Tibial nerve (tissue), 4 donors: ENCODE measurements at regions not wholly inside any gene's neighbourhood (a gene's known extent, or its start where the extent isn't known, plus 50 kb on each side); places are given as distances from the start of the nearest gene placed in this dataset.
A peak's percentile ranks its signal among the peaks of the same experiment; 100 is the strongest.
"Not testable (repeated sequence)": the region's sequence is repeated elsewhere in the genome, so short reads cannot be mapped to it uniquely, and the experiment has no call there.

Experiments used
- DNase-seq, 2 donors: peaks; one replicate each; pipeline ENCODE4 v3.0.0-alpha.2; 2019; ENCODE audit warnings: low spot score in 2 of 2
- H3K27ac ChIP-seq, 4 donors: fragments of 200-600 bp; sonication (generic) in 3 of 4; one replicate each; pipeline ENCODE4 v1.5.1; 2017 to 2019; ENCODE audit warnings: mild to moderate bottlenecking in 1 of 4
- H3K27me3 ChIP-seq, 2 donors: fragments of 200-600 bp; sonication (generic) in 1 of 2; one replicate each; pipeline versions ENCODE4 v1.5.1 to v1.6.0; 2017 to 2019
- H3K36me3 ChIP-seq, 3 donors: fragments of 200-600 bp; sonication (generic); one replicate each; pipeline ENCODE4 v1.5.1; 2018 to 2019
- H3K4me1 ChIP-seq, 4 donors: fragments of 200-600 bp; sonication (generic) in 3 of 4; one replicate each; pipeline ENCODE4 v1.5.1; 2017 to 2019
- H3K4me3 ChIP-seq, 4 donors: fragments of 200-600 bp; sonication (generic) in 3 of 4; one replicate each; pipeline ENCODE4 v1.5.1; 2017 to 2019; ENCODE audit warnings: mild to moderate bottlenecking in 1 of 4, moderate library complexity in 1 of 4
- H3K9me3 ChIP-seq, 4 donors: fragments of 200-600 bp; sonication (generic) in 3 of 4; one replicate each; pipeline ENCODE4 v1.5.1; 2017 to 2019
- CTCF ChIP-seq, 5 experiments: fragments of 200-600 bp in 3 of 5; fragments of 450-650 bp in 2 of 5; sonication (generic) in 3 of 5; IDR thresholded peaks; one replicate each; pipeline ENCODE4 v1.5.1; 2016 to 2019; ENCODE audit warnings: antibody characterized with exemption in 5 of 5, mild to moderate bottlenecking in 3 of 5, moderate library complexity in 2 of 5
- EP300 ChIP-seq, 2 donors: sonication (generic); formaldehyde crosslinking; IDR thresholded peaks; one replicate each; pipeline ENCODE4 v1.6.1; 2017; ENCODE audit warnings: antibody characterized with exemption in 2 of 2, mild to moderate bottlenecking in 1 of 2
- POLR2A ChIP-seq, 2 donors: fragments of 450-650 bp; IDR thresholded peaks; one replicate each; pipeline ENCODE4 v1.6.1; 2017; ENCODE audit warnings: antibody characterized with exemption in 2 of 2, mild to moderate bottlenecking in 2 of 2, moderate library complexity in 2 of 2
- WGBS, 2 donors: methylation state at CpG; one replicate each; pipeline ENCODE4 v1.1.5; 2018; 5-methylcytosine and 5-hydroxymethylcytosine counted together

- H3K27ac ChIP-seq, H3K9me3 ChIP-seq, H3K4me3 ChIP-seq, DNase-seq, H3K36me3 ChIP-seq, H3K4me1 ChIP-seq: not testable (repeated sequence)
- 7 to 12% methylated on average over 10 of the region's 10 CpGs for WGBS, 2 donors
- peaks cover 0 to 54% of the 10 kb centered on the region in 2 donors for H3K27me3 ChIP-seq
These were observed 498.4 kb downstream of the PRIM2 start for GRCh38 chr6:57815826-57816225.

- not testable (repeated sequence) for H3K9me3 ChIP-seq, DNase-seq, H3K4me1 ChIP-seq, H3K27ac ChIP-seq, H3K36me3 ChIP-seq
- Histone ChIP-seq H3K27me3 (peaks cover 0 to 50% of the 10 kb centered on the region in 2 donors), H3K4me3 (peak overlapping the region in 1 of 4 donors; percentile 24)
- WGBS, 2 donors: 0 to 1% methylated on average over 11 to 12 of the region's 21 CpGs
These were observed 503.9 kb downstream of the PRIM2 start for GRCh38 chr6:57821325-57821724.

GRCh38 chr6:57822448-57822847 is 505.0 kb downstream of the PRIM2 start:
- Histone ChIP-seq H3K27me3 (peaks cover 0 to 43% of the 10 kb centered on the region in 2 donors), H3K4me3 (peak overlapping the region in 1 of 4 donors; percentile 13)
- DNase-seq, H3K27ac ChIP-seq, H3K9me3 ChIP-seq, H3K36me3 ChIP-seq, H3K4me1 ChIP-seq: not testable (repeated sequence)
- WGBS, 2 donors: 5 to 7% methylated on average over 19 of the region's 19 CpGs

- Histone ChIP-seq H3K4me3 (peak overlapping the region in 1 of 4 donors; percentile 13), H3K9me3 (no peaks in the 10 kb centered on the region), H3K27ac (no peak overlapping the region), H3K4me1 (peaks cover 0 to 9% (median 2%) of the 10 kb centered on the region in 4 donors), H3K36me3 (no peaks in the 10 kb centered on the region), H3K27me3 (peaks cover 0 to 38% of the 10 kb centered on the region in 2 donors)
- 7 to 9% methylated on average over 27 of the region's 27 CpGs for WGBS, 2 donors
- TF ChIP-seq CTCF (IDR thresholded peaks at IDR 0.05): no peak
- no peak for TF ChIP-seq EP300 (IDR thresholded peaks at IDR 0.05)
- no peak for TF ChIP-seq POLR2A (IDR thresholded peaks at IDR 0.05)
- DNase-seq: no peak
These were observed 505.5 kb downstream of the PRIM2 start for GRCh38 chr6:57822896-57823358.

- WGBS, 2 donors: 64 to 68% methylated on average over 9 of the region's 9 CpGs
- H3K27ac ChIP-seq, H3K27me3 ChIP-seq, DNase-seq, H3K4me1 ChIP-seq, H3K4me3 ChIP-seq, H3K9me3 ChIP-seq, H3K36me3 ChIP-seq: not testable (repeated sequence)
These were observed 520.3 kb downstream of the PRIM2 start for GRCh38 chr6:57837622-57838209.

- H3K4me3 ChIP-seq, H3K27ac ChIP-seq, DNase-seq, H3K9me3 ChIP-seq, H3K36me3 ChIP-seq, H3K27me3 ChIP-seq, H3K4me1 ChIP-seq: not testable (repeated sequence)
- 86% methylated on average over 6 of the region's 6 CpGs for WGBS, 2 donors
These were observed 524.1 kb downstream of the PRIM2 start for GRCh38 chr6:57841551-57841950.

GRCh38 chr6:57853745-57854407 is 536.4 kb downstream of the PRIM2 start:
- H3K9me3 ChIP-seq, H3K27me3 ChIP-seq, H3K27ac ChIP-seq, H3K36me3 ChIP-seq, H3K4me1 ChIP-seq, DNase-seq, H3K4me3 ChIP-seq: not testable (repeated sequence)
- WGBS, 2 donors: 7% methylated on average over 12 to 22 of the region's 44 CpGs

GRCh38 chr6:57860481-57861315 is 543.3 kb downstream of the PRIM2 start:
- WGBS, 2 donors: 71 to 74% methylated on average over 4 of the region's 6 CpGs
- not testable (repeated sequence) for H3K4me3 ChIP-seq, DNase-seq, H3K4me1 ChIP-seq, H3K27me3 ChIP-seq, H3K27ac ChIP-seq, H3K36me3 ChIP-seq, H3K9me3 ChIP-seq

- not testable (repeated sequence) for H3K9me3 ChIP-seq, H3K27me3 ChIP-seq, H3K4me1 ChIP-seq, H3K27ac ChIP-seq, H3K4me3 ChIP-seq, DNase-seq, H3K36me3 ChIP-seq
- WGBS, 2 donors: 53 to 76% methylated on average over 3 of the region's 3 CpGs
These were observed 552.7 kb downstream of the PRIM2 start for GRCh38 chr6:57870083-57870482.

GRCh38 chr6:57873424-57873823 is 556.0 kb downstream of the PRIM2 start:
- not testable (repeated sequence) for DNase-seq, H3K4me1 ChIP-seq, H3K27me3 ChIP-seq, H3K36me3 ChIP-seq, H3K4me3 ChIP-seq, H3K9me3 ChIP-seq, H3K27ac ChIP-seq
- WGBS, 2 donors: 85 to 87% methylated on average over 7 of the region's 7 CpGs

- H3K4me1 ChIP-seq, DNase-seq, H3K27me3 ChIP-seq, H3K27ac ChIP-seq, H3K4me3 ChIP-seq, H3K9me3 ChIP-seq, H3K36me3 ChIP-seq: not testable (repeated sequence)
- 89 to 93% methylated on average over 2 of the region's 2 CpGs for WGBS, 2 donors
These were observed 559.2 kb downstream of the PRIM2 start for GRCh38 chr6:57876659-57877058.

- not testable (repeated sequence) for H3K27ac ChIP-seq, H3K36me3 ChIP-seq, H3K27me3 ChIP-seq, H3K4me1 ChIP-seq, H3K9me3 ChIP-seq, H3K4me3 ChIP-seq, DNase-seq
- WGBS, 2 donors: 83 to 92% methylated on average over 2 to 3 of the region's 3 CpGs
These were observed 560.3 kb downstream of the PRIM2 start for GRCh38 chr6:57877729-57878128.
